Transverse colon (tissue), 4 donors: ENCODE measurements at regions not wholly inside any gene's neighbourhood (a gene's known extent, or its start where the extent isn't known, plus 50 kb on each side); places are given as distances from the start of the nearest gene placed in this dataset.
"Not testable (repeated sequence)": the region's sequence is repeated elsewhere in the genome, so short reads cannot be mapped to it uniquely, and the experiment has no call there.

Experiments
- DNase-seq: peaks from one replicate; pipeline ENCODE4 v3.0.0-alpha.2; 2019
- H3K27ac ChIP-seq, 4 donors: fragments of 200-600 bp; sonication (generic); 2 replicates each; pipeline ENCODE4 v1.5.1; 2016 to 2018; ENCODE audit warnings: inconsistent platforms in 4 of 4
- H3K27me3 ChIP-seq: fragments of 200-600 bp; sonication (generic); 2 replicates; pipeline ENCODE4 v1.5.1; 2017; ENCODE audit warnings: inconsistent platforms
- H3K36me3 ChIP-seq, 4 donors: fragments of 200-600 bp; sonication (generic); 2 replicates each; pipeline ENCODE4 v1.5.1; 2017 to 2019; ENCODE audit warnings: inconsistent platforms in 4 of 4
- H3K4me1 ChIP-seq, 4 donors: fragments of 200-600 bp; sonication (generic); 2 replicates each; pipeline ENCODE4 v1.5.1; 2017 to 2020; ENCODE audit warnings: inconsistent platforms in 4 of 4
- H3K4me3 ChIP-seq, 4 donors: fragments of 200-600 bp; sonication (generic); 1 replicate in 1 of 4; 2 replicates in 3 of 4; pipeline versions ENCODE4 v1.5.1 to v1.6.1; 2017 to 2019; ENCODE audit warnings: inconsistent platforms in 4 of 4
- H3K9me3 ChIP-seq, 2 donors: fragments of 200-600 bp; sonication (generic); 2 replicates each; pipeline ENCODE4 v1.5.1; 2017 to 2019; ENCODE audit warnings: inconsistent platforms in 2 of 2
- CTCF ChIP-seq, 5 experiments: fragments of 200-600 bp in 3 of 5; fragments of 450-650 bp in 2 of 5; sonication (generic) in 3 of 5; IDR thresholded peaks; 1 replicate in 2 of 5; 2 replicates in 3 of 5; pipeline ENCODE4 v1.5.1; 2016 to 2017; ENCODE audit warnings: antibody characterized with exemption in 5 of 5, inconsistent platforms in 3 of 5, mild to moderate bottlenecking in 2 of 5, moderate library complexity in 1 of 5
- EP300 ChIP-seq: sonication (generic); formaldehyde crosslinking; IDR thresholded peaks from one replicate; pipeline ENCODE4 v1.6.1; 2017; ENCODE audit warnings: antibody characterized with exemption, low read depth
- POLR2A ChIP-seq: fragments of 450-650 bp; IDR thresholded peaks from one replicate; pipeline ENCODE4 v1.6.1; 2016; ENCODE audit warnings: antibody characterized with exemption, mild to moderate bottlenecking, moderate library complexity
- POLR2AphosphoS5 ChIP-seq, 3 donors: sonication (generic); formaldehyde crosslinking; IDR thresholded peaks; one replicate each; pipeline ENCODE4 v1.6.1; 2016; ENCODE audit warnings: antibody characterized with exemption in 3 of 3
- WGBS, 2 donors: methylation state at CpG; one replicate each; pipeline ENCODE4 v1.1.5; 2018; ENCODE audit warnings: low coverage in 1 of 2; 5-methylcytosine and 5-hydroxymethylcytosine counted together
- in situ Hi-C, 4 donors: fragments of 200-750 bp; cut with MboI; loops; one replicate each; pipeline versions ENCODE4 v1.15.0 to v1.15.1; 2017; ENCODE audit warnings: low sequenced_read_pairs in 3 of 4, low pct_ligation_motif_present in 1 of 4, low pct_unique_long_range_greater_than_20kb in 1 of 4
- intact Hi-C: fragments of 100-400 bp; cut with DNase I; formaldehyde crosslinking; loops from one replicate; pipeline ENCODE4 v1.15.1; 2023; ENCODE audit warnings: low total_unique reads

- no peak for DNase-seq
- TF ChIP-seq EP300 (no peak), POLR2A (no peak), CTCF (IDR thresholded peaks at IDR 0.05) (no peak), POLR2AphosphoS5 (IDR thresholded peaks at IDR 0.05) (no peak)
- Histone ChIP-seq H3K27ac (no peak overlapping the region), H3K9me3 (no peaks in the 10 kb centered on the region), H3K4me3 (no peak overlapping the region), H3K4me1 (no peaks in the 10 kb centered on the region), H3K36me3 (no peaks in the 10 kb centered on the region), H3K27me3 (no peaks in the 10 kb centered on the region)
- in situ Hi-C loops = no loop called here
- intact Hi-C loops = no loop called here
Measured at GRCh38 chr1:67917006-67917405, 83.7 kb upstream of the GNG12 start.

GRCh38 chr1:67916140-67916886 lies 83.0 kb upstream of the GNG12 start:
- DNase-seq = no peak
- Histone ChIP-seq H3K27me3 (no peaks in the 10 kb centered on the region), H3K4me3 (no peak overlapping the region), H3K36me3 (no peaks in the 10 kb centered on the region), H3K9me3 (no peaks in the 10 kb centered on the region), H3K27ac (no peak overlapping the region), H3K4me1 (no peaks in the 10 kb centered on the region)
- 80 to 83% methylated on average over 5 to 8 of the region's 8 CpGs for WGBS, 2 donors
- TF ChIP-seq EP300 = no peak
- no peak for TF ChIP-seq POLR2AphosphoS5 (IDR thresholded peaks at IDR 0.05)
- no peak for TF ChIP-seq CTCF (IDR thresholded peaks at IDR 0.05)
- no peak for TF ChIP-seq POLR2A
- in situ Hi-C loops = no loop called here
- intact Hi-C loops = no loop called here

- no peaks in the 10 kb centered on the region for H3K27me3 ChIP-seq
- in situ Hi-C loops = no loop called here
- no peaks in the 10 kb centered on the region for H3K4me1 ChIP-seq
- H3K4me3 ChIP-seq = no peak overlapping the region
- TF ChIP-seq EP300 (no peak), POLR2A (no peak), POLR2AphosphoS5 (IDR thresholded peaks at IDR 0.05) (no peak), CTCF (IDR thresholded peaks at IDR 0.05) (no peak)
- intact Hi-C loops = no loop called here
- no peaks in the 10 kb centered on the region for H3K36me3 ChIP-seq
- WGBS, 2 donors = 75 to 85% methylated on average over 1 of the region's 1 CpG
- H3K27ac ChIP-seq = no peak overlapping the region
- no peaks in the 10 kb centered on the region for H3K9me3 ChIP-seq
- no peak for DNase-seq
Measured at GRCh38 chr1:67909776-67910175, 76.5 kb upstream of the GNG12 start.

GRCh38 chr1:67908250-67908936 lies 75.1 kb upstream of the GNG12 start:
- in situ Hi-C loops (no loop called here), intact Hi-C loops (no loop called here)
- no peak overlapping the region for H3K27ac ChIP-seq
- no peak overlapping the region for H3K4me3 ChIP-seq
- no peaks in the 10 kb centered on the region for H3K36me3 ChIP-seq
- DNase-seq = no peak
- no peaks in the 10 kb centered on the region for H3K4me1 ChIP-seq
- WGBS, 2 donors = 37 to 47% methylated on average over 5 to 6 of the region's 6 CpGs
- TF ChIP-seq POLR2A (no peak), CTCF (IDR thresholded peaks at IDR 0.05) (no peak), POLR2AphosphoS5 (IDR thresholded peaks at IDR 0.05) (no peak), EP300 (no peak)
- no peaks in the 10 kb centered on the region for H3K27me3 ChIP-seq
- no peaks in the 10 kb centered on the region for H3K9me3 ChIP-seq

GRCh38 chr1:67907467-67907866 lies 74.2 kb upstream of the GNG12 start:
- DNase-seq, H3K27me3 ChIP-seq, H3K4me1 ChIP-seq, in situ Hi-C loops, H3K4me3 ChIP-seq, intact Hi-C loops, H3K9me3 ChIP-seq, H3K36me3 ChIP-seq, H3K27ac ChIP-seq: not testable (repeated sequence)
- WGBS, 2 donors = 59% methylated on average over 4 of the region's 4 CpGs; no CpG with 5 or more reads in 1 of the 2 donors

- H3K27ac ChIP-seq, H3K27me3 ChIP-seq, H3K4me3 ChIP-seq, H3K9me3 ChIP-seq, intact Hi-C loops, in situ Hi-C loops, H3K36me3 ChIP-seq, H3K4me1 ChIP-seq, DNase-seq: not testable (repeated sequence)
- 74 to 80% methylated on average over 2 of the region's 2 CpGs for WGBS, 2 donors
Measured at GRCh38 chr1:67906015-67906414, 72.7 kb upstream of the GNG12 start.
